ENCODE measurements at regions not wholly inside any gene's neighbourhood (a gene's known extent, or its start where the extent isn't known, plus 50 kb on each side); places are given as distances from the start of the nearest gene placed in this dataset.

DNA sequence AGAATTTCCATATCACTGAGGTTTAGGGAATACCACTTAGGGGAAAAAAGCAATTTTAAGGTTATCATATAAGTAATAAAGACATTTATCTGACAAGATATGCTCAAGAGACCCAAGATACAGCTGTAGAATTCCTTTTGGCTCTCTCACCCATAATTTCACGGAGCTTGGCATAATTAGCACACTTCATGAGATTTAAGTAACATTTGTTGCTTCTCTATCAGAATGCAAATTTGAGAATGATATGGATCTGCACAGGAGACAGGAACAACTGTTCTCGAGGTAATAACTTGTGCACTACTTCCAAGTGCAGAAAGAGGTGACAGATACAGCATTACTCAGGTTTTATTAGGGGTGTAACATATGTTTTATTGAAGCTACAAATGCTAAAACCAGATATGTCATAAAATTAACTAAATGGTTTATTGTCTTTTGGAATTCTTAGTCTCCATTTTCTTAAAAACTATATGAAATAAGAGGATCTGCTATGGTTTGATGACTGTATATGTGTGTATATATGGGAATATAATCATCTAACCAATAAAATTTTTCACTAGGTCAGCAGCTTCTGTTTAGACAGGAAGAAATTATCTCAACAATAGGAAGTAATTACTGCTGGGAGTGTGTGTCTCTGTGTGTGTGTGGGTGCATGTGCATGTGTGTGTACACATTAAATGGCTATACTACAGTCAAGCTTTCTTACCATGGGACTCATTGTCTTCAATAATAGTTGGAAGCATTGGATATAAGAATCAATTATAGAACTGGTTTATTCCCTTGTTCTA, 401.3 kb downstream of the PCDH17 start:
- no peak for DNase-seq
- intact Hi-C loops (cut with DNase I), result no loop called here

DNA sequence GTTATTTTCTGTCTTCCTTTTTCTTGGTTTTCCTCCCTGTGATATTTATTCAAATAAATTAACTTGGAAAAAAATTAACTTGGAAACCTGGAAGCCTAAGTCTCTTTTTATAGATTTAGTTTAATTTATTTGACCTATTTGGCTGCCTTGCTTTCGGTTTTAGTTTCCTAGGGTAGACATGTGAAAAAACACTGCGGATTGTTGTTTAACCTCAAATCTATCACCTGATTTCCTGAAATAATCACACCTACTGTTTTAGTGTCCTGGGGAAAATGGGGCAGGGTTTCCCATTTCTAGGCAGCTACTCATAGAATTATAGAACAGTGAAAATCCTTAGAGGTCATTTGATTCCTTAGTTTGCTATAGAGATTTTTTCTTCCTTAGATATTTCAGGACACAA, 412.4 kb downstream of the PCDH17 start:
- DNase-seq, result no peak

DNA sequence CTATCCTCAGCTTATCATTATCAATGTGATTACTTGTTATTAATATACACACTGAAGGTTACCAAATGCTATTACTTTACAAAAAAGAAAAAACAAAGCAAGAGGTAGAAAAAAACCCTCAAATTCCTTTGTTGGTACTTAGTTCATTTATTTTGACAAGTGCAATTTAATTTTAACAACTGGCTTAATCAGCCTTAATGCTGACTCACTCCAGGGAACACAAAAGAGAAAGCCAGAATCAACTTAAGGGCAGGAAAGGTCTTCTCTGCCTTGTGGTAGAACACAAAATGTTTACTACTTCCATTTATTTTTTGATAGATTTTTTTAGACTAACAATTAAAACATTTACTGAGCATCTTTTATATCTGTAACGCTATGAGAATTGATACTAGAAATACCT, 417.1 kb downstream of the PCDH17 start:
- no peak for DNase-seq
- intact Hi-C loops (cut with DNase I), result no loop called here

More for the DNA sequence above, 412.4 kb downstream of the PCDH17 start:
- intact Hi-C loops (cut with DNase I), result no loop called here

DNA sequence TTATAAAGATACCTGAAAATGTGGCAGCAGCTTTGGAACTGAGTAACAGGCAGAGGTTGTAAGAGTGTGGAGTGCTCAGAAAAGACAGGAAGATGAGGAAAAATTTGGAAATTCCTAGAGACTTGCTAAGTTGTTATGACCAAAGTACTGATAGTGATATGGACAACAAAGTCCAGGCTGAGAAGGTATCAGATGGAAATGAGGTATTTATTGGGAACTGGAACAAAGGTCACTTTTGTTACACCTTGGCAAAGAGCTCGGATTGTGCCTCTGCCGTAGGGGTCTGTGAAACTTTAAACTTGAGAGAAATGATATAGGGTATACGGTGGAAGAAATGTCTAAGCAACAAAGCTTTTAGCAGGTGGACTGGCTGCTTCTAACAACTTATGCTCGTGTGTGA, 419.9 kb downstream of the PCDH17 start:
- DNase-seq, result no peak
- intact Hi-C loops (cut with DNase I), result no loop called here

DNA sequence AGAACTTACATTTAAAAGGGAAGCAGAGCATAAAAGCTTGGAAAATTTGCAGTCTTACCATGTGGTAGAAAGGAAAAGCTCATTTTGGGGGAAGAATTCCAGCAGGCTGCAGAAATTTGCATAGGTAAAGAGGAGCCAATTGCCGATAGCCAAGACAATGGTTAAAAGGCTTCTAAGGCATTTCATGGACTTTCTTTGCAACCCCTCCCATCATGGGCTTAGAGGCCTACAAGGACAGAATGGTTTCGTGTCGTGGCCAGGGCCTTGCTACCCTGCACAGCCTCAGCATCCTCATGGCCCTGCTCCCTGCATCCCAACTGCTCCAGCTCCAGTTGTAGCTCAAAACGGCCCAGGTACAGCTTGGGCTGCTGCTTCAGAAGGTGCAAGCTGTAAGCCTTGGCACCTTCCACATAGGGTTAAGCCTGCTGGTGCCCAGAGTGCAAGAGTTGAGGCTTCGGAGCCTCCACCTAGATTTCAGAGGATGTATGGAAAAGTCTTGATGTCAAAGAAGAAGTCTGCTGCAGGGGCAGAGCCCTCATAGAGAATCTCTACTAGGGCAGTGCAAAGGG, 420.3 kb downstream of the PCDH17 start:
- intact Hi-C loops (cut with DNase I), result no loop called here
- DNase-seq, result peak in 2 of 10 donors; percentile 54 to 69

DNA sequence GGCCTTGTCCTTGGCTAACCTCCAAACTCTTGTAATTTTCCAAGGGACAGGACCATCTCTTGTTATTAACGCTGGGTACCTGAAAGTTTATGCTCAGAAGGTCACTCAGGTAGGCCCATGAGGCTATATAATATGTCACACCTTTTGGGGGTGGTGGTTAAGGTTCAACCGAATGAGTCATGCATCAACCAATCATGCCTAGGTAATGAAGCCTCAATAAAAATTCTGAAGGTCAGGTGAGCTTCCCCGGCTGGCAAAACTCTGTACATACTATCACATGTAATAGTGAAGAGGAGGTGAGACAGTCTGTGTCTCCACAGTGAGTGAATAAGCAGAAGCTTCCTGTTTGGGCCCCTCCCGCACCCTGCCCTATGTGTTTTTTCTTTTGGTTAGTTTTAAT, 424.9 kb downstream of the PCDH17 start:
- no peak for DNase-seq
- intact Hi-C loops (cut with DNase I), result no loop called here

DNA sequence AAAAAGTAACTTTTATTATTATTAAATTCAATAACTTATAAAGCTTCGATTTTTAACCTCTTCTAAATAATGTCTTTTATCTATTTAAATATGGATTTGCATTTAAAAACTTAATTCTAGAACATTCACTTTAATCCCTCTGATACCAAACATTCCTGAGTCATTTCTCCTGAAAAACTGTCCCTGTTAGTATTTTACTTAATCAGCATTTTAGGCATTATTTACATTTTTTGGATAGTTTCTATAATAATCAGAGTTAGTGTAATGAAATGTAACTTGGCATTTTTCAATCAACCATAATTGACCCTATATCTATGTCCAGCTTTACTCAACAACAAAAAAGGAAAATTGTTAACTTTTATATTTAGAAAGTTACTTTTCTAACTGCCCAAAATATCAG, 428.1 kb downstream of the PCDH17 start:
- no peak for DNase-seq
- intact Hi-C loops (cut with DNase I), result no loop called here

DNA sequence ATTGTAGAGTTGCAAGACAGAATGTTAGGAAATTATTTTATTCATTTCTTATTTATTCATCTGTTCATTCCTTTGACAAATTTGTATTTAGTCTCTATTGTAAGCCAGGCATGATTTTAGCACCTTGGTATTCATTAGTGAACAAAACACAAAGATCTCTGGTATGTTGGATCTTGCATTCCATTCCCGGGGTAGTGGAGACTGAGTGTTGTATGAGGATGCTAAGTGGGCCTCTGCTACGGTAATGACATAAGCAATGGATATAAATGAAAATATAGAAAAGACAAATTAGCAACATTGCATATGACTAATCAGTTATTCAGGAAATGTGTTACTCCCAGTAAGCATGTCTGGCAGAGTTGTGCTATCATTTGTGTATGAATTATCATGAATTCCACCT, 449.3 kb downstream of the PCDH17 start:
- DNase-seq, result no peak
- intact Hi-C loops (cut with DNase I), result no loop called here

DNA sequence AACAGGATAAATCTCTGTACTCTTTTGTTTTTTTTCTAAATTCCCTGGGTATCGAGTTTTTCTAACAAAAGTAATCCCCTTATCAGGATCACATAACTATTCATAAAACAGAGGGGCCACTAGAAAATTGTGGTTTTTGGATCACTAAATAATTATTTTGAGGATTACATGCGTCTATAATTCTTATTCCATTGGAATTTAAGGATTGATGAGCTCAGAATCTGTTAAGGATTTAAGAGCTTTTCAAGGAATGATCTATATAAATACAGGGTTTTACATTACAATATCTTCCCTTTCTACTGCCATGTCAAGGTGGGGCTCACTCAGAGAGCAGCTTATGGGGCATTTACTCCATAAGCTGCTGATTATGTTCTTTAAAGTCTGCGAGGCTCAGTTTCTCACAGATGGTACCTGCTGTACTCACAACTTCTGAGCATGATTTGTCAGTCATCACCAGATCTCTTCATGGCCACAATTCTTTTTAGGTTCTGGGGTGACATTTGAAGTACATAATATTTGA, 449.8 kb downstream of the PCDH17 start:
- intact Hi-C loops (cut with DNase I), result no loop called here
- no peak for DNase-seq

DNA sequence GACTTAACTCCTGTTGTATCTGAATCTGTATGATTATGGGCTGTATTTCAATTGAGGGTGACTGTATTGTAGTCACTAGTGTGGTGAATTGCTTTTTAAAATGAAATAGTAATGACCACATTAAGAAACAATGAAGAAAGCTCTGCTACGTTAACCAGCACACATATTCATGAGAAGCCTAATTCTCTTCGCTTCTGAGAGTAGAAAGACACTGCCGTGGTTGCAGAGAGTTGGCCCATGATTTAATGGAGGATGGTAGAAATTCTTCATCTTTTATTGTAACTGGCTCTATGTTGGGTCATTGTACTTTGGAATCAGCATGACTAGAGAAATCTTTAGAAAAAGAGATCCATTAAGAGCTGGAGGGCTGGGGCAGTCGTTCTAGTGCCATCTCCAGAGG, 451.5 kb downstream of the PCDH17 start:
- intact Hi-C loops (cut with DNase I), result no loop called here
- no peak for DNase-seq

DNA sequence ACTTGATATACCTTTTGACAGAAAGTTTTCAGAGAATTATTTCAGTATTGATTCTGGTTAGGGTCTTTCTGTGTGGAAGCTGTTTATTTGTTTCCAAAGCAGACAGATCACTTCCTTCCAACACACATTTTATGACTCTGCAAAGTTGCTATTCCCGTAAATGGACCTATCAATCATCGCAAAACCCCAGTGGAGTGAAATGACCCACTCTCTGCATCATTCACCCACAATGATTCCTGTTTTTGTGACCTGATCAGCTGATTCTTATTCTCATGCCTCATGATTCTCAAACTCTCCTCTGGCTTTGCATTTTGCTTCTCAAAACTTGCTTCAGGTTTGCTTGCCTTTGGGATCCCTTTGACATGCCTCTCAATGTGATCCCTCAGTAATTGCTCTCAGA, 453.7 kb downstream of the PCDH17 start:
- intact Hi-C loops (cut with DNase I), result no loop called here
- no peak for DNase-seq

DNA sequence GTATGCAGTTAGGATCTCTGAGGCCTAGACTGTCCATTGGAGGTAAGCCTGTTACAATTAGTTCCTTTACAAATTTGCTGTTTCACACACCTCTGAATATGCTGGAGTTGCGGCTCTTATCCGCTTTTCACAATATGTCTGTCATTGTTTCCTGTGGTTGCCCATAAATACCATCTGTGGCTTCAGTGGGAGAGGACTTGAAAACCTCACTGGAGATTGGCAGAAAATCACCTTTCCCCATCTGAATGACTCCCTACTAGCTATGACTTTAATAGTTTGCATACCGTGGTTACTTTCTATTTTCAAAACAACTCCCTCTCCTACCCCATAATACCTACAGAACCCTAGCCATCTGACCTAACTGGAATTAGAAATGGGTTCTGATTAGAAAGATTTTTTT, 454.3 kb downstream of the PCDH17 start:
- DNase-seq, result no peak
- intact Hi-C loops (cut with DNase I), result no loop called here

DNA sequence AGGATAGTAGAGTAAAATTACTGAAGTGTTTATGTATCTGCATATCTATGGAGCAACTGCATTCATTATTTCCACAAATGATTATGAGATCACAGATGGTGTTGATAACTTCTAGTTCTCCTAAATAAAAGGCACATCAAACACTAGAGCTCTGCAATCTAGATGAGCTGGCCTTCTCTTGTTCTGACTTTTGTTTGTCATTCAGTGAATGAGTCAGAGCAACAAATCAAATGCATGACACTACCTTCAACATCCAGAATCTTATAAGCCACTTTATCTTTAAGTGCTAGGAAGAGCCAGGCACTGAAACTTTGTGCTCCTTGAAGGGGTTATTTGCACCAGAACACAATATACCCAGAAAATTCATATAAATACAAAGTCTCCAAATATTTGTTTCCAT, 456.0 kb downstream of the PCDH17 start:
- no peak for DNase-seq

DNA sequence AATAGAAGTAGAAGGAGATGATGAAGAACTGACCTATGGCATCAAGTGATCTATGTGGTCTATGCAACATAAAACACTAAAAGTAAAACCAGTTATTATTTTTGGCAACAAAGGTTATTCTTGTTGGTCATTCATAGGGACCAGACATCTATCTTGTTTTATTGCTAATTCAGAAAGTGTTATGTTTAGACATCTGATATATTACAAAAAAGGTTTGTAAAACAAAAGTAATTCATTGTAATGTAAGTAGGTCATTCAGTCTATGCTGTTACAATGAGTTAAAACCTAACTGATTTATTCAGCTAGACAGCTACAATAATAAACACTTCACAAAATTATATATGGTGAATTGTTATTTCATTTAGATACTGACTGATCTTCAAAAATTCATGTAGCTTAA, 461.9 kb downstream of the PCDH17 start:
- no peak for DNase-seq
- intact Hi-C loops (cut with DNase I), result no loop called here

More for the DNA sequence above, 456.0 kb downstream of the PCDH17 start:
- intact Hi-C loops (cut with DNase I), result no loop called here

DNA sequence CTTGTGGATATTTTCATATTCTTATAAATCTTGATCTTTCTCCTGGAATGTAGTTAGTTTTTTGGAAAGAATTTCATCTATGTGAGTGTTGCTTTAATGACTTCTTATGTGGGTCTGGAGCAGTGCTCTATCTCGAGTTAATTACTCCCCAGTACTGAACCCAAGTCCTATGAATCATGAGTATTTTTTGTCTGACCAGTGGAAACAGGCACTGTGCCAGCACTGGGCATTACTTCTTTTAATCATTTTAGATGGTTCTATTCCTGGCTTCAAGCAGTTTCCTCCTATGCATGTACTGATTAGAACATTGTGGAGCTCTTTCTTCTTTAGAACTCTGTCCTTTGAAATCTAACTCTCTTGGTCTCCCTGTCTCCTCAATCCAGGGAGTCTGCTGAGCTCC, 466.3 kb downstream of the PCDH17 start:
- DNase-seq, result no peak
- intact Hi-C loops (cut with DNase I), result no loop called here

DNA sequence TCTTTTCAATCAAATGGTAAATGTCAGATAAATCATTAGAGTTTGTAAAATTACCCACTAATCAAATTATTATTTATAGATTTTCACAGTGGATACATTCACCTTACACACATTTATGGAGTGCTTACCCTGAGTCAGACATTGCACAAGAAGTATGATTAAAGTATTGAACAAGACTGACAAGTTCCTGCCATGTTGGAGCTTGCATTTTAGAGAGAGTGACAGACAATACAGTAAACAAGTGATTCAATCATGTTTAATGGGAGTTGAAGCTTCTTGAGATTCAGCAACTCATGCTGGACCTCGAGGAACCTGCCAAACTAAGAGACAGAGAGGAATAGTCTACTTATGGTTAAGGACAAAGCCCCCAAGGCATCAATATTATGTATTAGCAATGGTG, 487.8 kb downstream of the PCDH17 start:
- intact Hi-C loops (cut with DNase I), result no loop called here
- DNase-seq, result no peak

DNA sequence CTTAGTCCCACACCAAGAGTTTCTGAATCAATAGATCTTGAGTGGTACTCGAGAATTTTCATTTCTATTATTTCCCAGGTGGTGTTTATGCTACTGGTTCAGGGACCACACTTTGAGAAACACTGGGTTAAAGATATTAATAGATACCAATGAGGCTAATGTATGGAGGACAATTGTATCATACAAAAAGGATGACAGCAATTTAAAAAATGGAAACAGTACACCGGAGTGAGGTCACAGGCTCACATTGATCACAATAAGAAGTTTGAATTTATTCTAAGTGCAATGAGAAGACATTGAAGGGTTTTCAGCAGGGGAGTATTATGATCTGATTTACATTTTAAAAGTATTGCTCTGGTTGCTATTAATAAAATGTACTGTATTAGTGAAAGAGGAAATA, 488.3 kb downstream of the PCDH17 start:
- DNase-seq, result no peak
- intact Hi-C loops (cut with DNase I), result no loop called here

DNA sequence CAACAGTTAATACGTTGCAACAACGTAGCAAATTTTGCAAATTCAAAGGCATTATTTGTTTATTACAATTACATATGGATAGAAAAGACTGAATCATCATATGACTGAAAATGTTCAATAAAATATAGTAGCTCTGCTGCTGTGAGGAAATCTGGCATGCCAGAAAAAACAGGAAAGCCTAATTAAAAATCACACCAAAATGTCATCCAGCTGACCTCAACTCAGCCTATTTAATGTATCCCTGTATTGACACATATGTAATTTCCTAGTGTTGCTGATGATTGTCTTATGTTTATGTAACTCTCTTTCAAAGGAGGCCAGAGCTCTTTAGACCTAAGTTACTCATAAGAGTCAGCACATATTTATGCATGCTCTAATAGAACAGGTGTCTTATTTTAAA, 495.0 kb downstream of the PCDH17 start:
- intact Hi-C loops (cut with DNase I), result no loop called here
- no peak for DNase-seq

DNA sequence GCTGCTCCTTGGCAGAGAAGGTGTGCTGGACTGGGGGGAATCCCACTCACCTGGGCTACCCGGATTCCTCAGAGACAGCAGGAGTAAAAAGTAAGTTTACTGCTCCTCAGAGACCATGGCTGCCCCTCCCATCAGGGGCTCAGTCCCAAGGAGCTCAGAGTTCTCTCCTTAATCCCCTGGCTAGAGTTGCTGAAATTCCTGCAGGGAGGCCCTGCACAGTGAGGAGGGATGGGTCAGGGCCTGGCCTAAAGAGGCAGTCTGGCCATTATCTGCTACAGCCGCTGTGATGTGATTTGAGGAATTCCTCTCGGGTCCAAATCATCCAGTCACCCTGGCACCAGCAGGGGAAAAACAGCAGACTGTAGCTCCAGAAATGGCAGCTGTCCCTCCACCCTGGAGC, 502.5 kb downstream of the PCDH17 start:
- no peak for DNase-seq
- intact Hi-C loops (cut with DNase I), result no loop called here

DNA sequence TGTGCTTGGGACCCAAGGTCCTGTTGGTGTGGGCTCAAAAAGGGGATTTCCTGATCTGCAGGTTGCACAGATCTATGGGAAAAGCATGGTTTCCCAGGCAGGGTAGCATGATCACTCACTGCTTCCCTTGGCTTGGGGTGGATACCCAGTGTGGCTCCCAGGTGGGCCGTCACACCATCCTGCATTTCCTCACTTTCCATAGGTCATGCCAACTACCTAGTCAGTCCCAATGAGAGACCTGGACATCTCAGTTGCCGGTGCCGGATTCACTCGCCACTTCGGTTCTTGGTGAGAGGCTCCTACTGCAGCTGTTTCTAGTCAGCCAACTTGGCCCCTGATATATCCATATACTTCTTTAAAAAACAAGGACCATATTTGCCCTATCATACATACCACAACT, 503.0 kb downstream of the PCDH17 start:
- intact Hi-C loops (cut with DNase I), result no loop called here
- peak in 1 of 10 donors; percentile 71 for DNase-seq

DNA sequence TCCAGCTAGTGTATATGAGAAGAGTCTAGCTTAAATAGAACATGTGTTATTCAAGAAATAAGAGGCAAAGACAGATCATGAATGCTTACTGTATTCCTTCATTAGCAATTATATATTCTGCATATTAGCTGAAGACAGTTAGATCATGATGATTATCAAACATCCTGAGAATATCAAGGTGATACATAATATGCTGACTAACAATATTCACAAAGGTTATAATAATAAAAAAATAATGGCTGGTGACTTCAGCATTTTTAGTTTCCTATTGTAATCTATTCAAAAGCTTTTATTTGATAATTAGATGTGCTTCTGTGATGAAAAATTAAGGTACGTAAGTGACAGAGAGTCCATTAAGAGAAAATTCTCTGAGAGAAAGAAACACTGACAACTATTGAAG, 511.4 kb downstream of the PCDH17 start:
- no peak for DNase-seq
- intact Hi-C loops (cut with DNase I), result no loop called here

DNA sequence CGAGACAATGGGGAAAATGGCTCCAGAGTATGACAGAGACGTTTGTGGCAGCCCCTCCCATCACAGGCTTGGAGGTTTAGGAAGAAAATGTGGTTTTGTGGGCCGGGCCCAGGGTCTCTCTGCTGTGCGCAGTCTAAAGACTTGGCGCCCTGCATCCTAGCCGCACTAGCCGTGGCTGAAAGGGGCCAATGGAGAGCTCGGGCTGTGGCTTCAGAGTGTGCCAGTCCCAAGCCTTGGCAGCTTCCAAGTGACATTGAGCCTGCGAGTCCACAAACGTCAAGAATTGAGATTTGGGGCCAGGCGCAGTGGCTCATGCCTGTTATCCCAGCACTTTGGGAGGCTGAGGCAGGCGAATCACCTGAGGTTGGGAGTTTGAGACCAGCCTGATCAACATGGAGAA, 513.1 kb downstream of the PCDH17 start:
- DNase-seq, result peak in 1 of 10 donors; percentile 77
- intact Hi-C loops (cut with DNase I), result no loop called here
